HG03045 (cell line): ENCODE measurements at regions not wholly inside any gene's neighbourhood (a gene's known extent, or its start where the extent isn't known, plus 50 kb on each side); places are given as distances from the start of the nearest gene placed in this dataset.
"Not testable (repeated sequence)": the region's sequence is repeated elsewhere in the genome, so short reads cannot be mapped to it uniquely, and the experiment has no call there.

Source experiments
- ATAC-seq: cut with Tn5 transposase; IDR thresholded peaks from one replicate; pipeline ENCODE4 v1.9.1; 2021; ENCODE audit warnings: mild to moderate bottlenecking, moderate library complexity; ENCODE audit not compliant: unreplicated experiment

DNA sequence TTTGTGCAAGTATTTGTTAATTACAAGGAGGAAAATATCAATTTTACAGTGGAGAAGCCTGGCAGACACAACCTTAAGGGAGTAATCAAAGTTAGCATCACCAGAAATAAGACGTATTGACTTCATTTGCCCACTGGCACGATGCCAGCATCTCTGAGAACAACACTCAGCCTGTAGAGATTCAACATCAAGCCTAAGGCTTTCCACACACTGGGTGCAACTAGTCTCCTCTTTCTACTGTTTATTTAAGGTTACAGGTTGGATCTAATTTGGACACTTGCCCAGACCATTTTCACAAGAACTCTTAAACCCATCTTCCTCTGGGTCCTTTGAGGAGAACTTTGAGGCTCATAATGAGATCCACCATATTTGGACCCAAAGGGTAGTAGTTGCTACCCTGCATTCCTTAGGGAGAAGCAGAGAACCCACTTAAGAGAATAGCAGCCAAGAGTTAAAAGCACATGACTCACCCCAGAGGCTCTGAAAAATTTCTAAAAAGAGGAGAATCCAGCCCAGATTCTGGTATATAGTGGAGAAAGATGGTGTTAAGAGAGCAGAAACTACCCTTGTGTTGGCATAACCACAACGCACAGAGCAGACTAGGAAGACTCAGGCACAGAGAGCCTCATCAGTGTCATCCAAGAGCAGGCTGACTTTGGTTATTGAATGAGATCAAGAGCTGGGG, 97.3 kb downstream of the CCDC71L start:
- ATAC-seq: no peak

DNA sequence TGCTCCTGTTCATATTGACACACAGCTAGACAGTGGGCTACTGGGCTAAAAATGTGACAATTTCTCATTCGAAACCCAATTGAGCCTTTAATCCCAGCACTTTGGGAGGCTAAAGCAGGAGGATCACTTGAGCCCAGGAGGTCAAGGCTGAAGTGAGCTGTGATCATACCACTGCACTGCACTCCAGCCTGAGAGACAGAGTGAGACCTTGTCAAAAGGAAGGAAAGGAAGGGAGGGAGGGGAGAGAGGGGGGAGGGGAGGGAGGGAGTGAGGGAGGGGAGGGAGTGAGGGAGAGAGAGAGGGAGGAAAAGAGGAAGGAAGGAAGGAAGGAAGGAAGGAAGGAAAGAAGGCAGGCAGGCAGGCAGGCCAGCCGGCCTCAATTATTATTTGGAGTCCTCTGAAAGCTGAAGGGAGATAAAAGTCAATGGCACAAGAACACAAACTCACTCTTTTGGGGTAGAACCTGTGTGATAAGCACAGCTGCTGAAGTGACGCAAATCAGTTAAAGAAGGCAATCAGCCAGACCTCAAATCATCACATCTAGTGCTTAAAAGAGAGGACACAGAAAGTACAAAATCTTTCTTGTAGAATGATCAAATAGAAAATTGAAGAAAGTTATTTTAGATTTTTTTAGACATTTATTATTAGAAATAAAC, 98.1 kb downstream of the CCDC71L start:
- no peak for ATAC-seq

GRCh38 chr7:106561666-106562411, 99.1 kb downstream of the CCDC71L start:
- peak; percentile 56 for ATAC-seq

- ATAC-seq: no peak
These were observed 99.8 kb downstream of the CCDC71L start for GRCh38 chr7:106561151-106561550.

GRCh38 chr7:106560482-106560881, 100.5 kb downstream of the CCDC71L start:
- ATAC-seq: no peak

GRCh38 chr7:106556244-106556643, 104.7 kb downstream of the CCDC71L start:
- ATAC-seq: not testable (repeated sequence)

GRCh38 chr7:106554623-106555022, 106.3 kb downstream of the CCDC71L start:
- not testable (repeated sequence) for ATAC-seq

DNA sequence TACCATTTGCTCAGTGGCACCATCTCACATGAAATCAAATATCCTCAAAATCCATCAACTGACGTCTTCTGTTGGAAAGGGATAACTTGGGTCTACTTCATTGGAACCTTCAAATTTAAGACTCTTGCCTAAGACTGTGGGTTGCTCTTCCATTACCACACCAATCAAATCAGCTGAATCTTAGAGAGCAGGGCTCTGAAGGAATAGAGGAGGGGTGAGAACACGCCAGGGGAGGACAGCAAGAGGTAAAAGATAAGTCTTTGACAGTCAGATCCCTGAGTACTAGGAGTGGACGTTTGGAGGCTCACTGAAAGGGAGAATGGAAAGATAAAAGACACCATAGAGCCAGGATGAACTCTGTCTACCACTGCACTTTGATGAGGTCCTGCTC, 107.5 kb downstream of the CCDC71L start:
- no peak for ATAC-seq

DNA sequence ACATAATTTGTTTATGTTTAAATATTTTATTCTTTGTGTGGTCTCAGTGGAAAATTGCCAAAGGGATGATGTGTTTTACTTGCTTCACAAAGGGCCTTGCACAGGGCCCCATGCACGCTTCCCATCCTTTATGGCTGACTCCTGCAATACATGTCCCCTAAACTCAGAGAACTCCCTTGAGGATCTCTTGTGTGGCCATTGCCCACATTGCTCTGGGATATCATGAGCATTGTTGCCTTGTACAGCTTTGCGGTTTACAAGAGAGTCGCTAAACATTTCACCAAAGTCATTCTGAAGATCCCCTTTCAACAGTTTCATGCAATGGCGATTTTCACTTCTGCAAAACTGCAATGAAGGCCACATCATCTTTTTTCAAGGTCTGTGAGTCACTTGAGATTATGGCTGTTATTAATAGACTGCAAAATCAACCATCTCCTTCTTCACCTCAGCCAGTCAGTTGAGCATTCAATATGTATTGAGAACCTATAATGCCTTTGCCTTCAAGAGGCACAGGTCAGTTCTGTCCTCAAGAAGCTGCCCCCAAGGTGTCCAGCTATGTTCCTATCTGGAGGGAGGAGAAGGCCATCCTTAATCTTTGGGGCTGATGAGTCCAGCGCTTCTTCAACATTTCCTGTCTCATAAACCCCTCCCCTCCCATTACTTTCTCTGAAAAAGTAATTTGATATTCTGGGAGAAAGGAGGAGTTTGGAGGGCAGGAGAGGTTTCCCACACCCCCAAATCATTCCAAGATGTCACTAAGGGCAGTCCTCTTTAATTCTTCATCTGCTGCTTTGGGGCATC, 108.1 kb downstream of the CCDC71L start:
- ATAC-seq: peak; percentile 98

GRCh38 chr7:106551936-106552335, 109.0 kb downstream of the CCDC71L start:
- ATAC-seq: no peak

DNA sequence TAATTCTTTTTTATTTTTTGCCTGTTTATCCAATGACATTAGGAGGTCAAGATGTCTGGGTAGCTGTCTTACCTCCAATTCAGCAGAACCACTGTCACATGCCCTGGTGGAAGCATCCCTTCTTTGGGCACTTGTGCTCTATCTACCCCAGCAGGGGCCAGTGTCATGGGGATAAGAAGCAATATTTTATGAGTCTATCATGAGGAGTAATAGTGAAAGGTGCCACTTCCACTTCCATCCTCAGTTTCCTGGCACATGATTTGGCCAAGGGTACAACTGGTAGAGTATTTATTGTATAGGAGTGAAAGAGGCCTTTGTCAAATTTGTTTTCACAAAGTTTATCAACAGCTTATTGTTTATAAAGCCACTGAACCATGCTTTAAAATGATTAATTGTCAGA, 112.5 kb downstream of the CCDC71L start:
- no peak for ATAC-seq

DNA sequence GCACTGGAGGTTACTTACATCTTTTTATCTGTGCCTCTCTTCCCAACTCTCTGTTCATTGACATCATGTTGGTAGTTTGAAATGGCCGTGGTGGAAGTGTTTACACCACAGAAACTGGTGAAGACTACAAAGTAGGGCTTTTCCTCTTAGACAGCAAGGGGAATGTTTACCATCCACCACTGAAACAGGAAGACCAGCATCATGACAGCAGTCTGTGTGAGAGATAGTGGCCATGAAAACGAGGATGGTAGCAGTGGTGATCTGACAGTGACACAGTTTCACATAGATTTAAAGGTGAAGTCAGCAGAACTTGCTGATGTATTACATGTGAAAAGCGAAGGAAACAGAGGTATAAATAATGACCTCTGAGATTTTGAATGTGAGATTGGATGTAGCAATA, 115.7 kb downstream of the CCDC71L start:
- ATAC-seq: no peak

GRCh38 chr7:106543221-106543757, 117.7 kb downstream of the CCDC71L start:
- ATAC-seq: no peak

GRCh38 chr7:106542550-106543220, 118.3 kb downstream of the CCDC71L start:
- ATAC-seq: peak; percentile 75

- no peak for ATAC-seq
These were observed 122.3 kb downstream of the CCDC71L start for GRCh38 chr7:106538638-106539037.

DNA sequence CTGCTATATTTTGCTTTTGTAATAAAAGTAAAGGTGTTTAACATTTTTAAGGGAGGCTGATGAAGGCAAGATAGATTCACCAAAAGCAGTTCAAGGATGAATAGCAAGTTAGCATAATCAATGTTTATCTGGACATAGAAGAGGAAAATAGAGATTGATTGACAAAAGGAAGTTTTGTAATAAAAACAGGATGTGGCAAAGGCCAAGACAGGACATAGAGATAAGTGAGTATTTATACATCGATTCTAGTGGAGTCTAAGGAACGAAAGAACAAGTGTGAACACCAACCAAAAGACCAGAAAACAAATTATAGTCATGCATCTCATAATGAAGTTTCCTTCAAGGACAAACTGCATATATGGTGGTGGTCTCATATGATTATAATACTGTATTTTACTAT, 123.8 kb downstream of the CCDC71L start:
- ATAC-seq: no peak

DNA sequence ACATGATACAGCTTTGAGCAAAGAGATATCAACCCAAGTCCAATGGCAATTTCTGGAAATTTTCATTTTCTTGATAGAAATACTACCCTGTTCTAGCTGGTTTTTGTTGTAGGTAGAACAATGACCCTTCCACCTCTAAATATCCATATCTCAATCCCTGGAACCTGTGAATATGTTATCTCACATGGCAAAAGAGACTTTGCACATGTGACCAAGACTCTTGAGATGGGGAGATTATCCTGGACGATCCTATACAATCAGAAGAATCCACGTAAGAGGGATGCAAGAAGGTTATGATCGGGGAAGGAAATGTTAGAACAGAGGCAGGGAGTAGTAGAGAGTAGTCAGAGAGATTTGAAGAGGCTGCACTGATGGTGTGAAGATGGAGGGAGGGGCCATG, 124.9 kb downstream of the CCDC71L start:
- ATAC-seq: no peak

DNA sequence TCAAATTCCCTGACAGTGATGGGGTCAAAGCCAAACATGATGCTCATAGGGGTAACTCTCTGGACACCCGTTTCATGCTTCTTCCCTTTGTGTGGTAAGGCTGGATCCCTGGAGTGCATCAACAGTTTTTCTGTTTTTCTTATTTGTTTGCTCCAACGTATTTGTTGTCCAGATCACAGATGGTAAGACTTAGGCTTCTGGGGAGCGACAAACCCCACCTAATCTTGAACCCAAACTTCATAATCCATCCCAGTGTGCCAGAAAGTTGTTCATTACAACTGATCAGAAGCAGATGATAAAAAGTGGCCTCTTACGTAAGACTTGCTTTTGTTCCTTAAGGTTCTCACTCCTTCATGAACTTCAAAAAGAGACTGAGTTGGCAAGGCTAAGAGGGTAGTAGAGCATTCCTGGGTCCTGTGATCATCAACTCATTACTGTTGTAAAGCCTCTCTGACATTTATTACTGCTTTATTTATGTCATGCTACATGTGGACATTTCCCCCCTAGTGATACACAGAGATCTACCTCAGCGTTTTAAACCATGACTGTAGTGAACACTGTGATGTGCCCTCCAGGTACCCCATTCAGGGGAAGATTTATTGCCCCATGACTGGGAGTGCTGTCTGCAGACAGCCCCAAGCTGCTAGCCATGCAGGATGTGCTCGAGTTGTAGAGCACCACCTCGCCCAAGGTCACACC, 125.6 kb downstream of the CCDC71L start:
- no peak for ATAC-seq

- ATAC-seq: no peak
These were observed 126.6 kb downstream of the CCDC71L start for GRCh38 chr7:106534271-106534846.
